ENCODE measurements at regions not wholly inside any gene's neighbourhood (a gene's known extent, or its start where the extent isn't known, plus 50 kb on each side); places are given as distances from the start of the nearest gene placed in this dataset.
"Not testable (repeated sequence)": the region's sequence is repeated elsewhere in the genome, so short reads cannot be mapped to it uniquely, and the experiment has no call there.

DNA sequence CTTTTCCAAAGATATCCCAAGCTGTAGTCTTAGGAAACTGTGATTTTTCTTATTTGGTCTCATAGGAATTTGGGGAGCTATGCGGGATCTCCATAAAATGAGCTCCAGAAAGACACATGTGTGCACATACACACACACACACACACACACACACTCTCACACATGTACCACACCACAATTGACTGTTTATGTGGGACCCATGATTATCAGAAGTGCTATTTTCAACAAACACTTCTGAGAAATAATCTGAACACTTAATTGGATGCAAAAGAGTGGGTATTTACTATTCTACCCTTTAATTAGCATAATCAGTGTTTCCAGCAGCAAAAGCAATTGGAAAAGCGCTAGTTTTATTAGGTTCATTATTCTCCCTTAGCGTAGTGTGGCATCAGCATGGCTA lies 150.4 kb upstream of the ALDH3B2 start:
- peaks cover 18 to 54% (median 31%) of the 10 kb centered on the region in 3 donors for H3K27me3 Mint-ChIP-seq (ENCODE audit: low read depth in 3 of 3)
- intact Hi-C loops (cut with micrococcal nuclease); H3K36me3 Mint-ChIP-seq; H3K79me2 ChIP-seq (ENCODE audit: insufficient read depth, low read length); H3K9ac ChIP-seq (ENCODE audit: insufficient read depth, low read length, poor library complexity, severe bottlenecking); H3K27ac Mint-ChIP-seq; H3K4me3 Mint-ChIP-seq; H3K9me3 Mint-ChIP-seq; H4K20me1 ChIP-seq (ENCODE audit: insufficient read depth, low read length); H3K4me1 ChIP-seq (ENCODE audit: control insufficient read depth in 1 of 2, insufficient read depth in 2 of 2, low read length in 2 of 2); H3K9me3 ChIP-seq (replicated peaks in 1 of 2; ENCODE audit: control insufficient read depth in 1 of 2, insufficient read depth in 1 of 2, low read length in 2 of 2); H3K27ac ChIP-seq (ENCODE audit: low read depth in 1 of 2, low read length in 2 of 2); H3K4me1 Mint-ChIP-seq; H3K27me3 ChIP-seq (ENCODE audit: control insufficient read depth in 2 of 2, insufficient read depth in 2 of 2, low read length in 2 of 2); H3K36me3 ChIP-seq (replicated peaks in 1 of 2; ENCODE audit: control insufficient read depth in 1 of 2, insufficient read depth in 2 of 2, low read length in 2 of 2); H2AFZ ChIP-seq (ENCODE audit: insufficient read depth, low read depth, low read length, poor library complexity, severe bottlenecking); H3K4me3 ChIP-seq (replicated peaks in 1 of 3; ENCODE audit: low read depth in 2 of 3, low read length in 3 of 3); DNase-seq; H3K4me2 ChIP-seq (replicated peaks; ENCODE audit: extremely low read depth, low read length, poor library complexity, severe bottlenecking): not testable (repeated sequence)
- WGBS (ENCODE audit: insufficient coverage): no CpG with 5 or more reads among the region's 3 CpGs

DNA sequence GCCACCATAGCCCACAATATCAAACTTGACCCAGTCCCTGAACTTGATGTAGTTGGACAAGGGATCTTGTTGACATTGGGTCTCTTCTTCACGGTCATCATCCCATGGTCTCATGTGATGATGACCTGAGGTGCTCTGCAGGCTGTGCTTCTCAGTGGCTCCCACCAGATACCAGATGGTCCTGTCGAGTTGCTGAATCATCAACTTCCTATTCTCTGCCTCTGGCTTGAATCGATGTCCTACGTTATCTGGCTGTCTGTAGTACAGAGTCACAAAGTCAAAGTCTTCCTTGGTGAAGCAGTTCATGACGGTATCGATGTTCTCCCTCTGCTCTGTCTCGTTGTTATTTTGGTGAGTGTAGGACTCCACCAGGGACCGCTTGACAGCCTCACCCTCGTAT lies 145.7 kb upstream of the ALDH3B2 start:
- Mint-ChIP-seq H3K9me3 (peaks cover 0 to 7% (median 2%) of the 10 kb centered on the region in 7 donors), H3K27me3 (ENCODE audit: low read depth in 3 of 3) (peaks cover 11 to 27% (median 23%) of the 10 kb centered on the region in 3 donors), H3K4me1 (no peaks in the 10 kb centered on the region), H3K36me3 (no peaks in the 10 kb centered on the region), H3K4me3 (no peak overlapping the region), H3K27ac (no peak overlapping the region)
- H2AFZ ChIP-seq (ENCODE audit: insufficient read depth, low read depth, low read length, poor library complexity, severe bottlenecking): no peak overlapping the region
- no peaks in the 10 kb centered on the region for H4K20me1 ChIP-seq (ENCODE audit: insufficient read depth, low read length)
- no peak overlapping the region for H3K27ac ChIP-seq (ENCODE audit: low read depth in 1 of 2, low read length in 2 of 2)
- WGBS (ENCODE audit: insufficient coverage): 33% methylated on average over 3 of the region's 9 CpGs
- H3K9ac ChIP-seq (ENCODE audit: insufficient read depth, low read length, poor library complexity, severe bottlenecking): no peak overlapping the region
- intact Hi-C loops (cut with micrococcal nuclease): no loop called here
- no peak overlapping the region for H3K4me2 ChIP-seq (replicated peaks; ENCODE audit: extremely low read depth, low read length, poor library complexity, severe bottlenecking)
- no peak for DNase-seq
- no peaks in the 10 kb centered on the region for H3K36me3 ChIP-seq (replicated peaks in 1 of 2; ENCODE audit: control insufficient read depth in 1 of 2, insufficient read depth in 2 of 2, low read length in 2 of 2)
- H3K27me3 ChIP-seq (ENCODE audit: control insufficient read depth in 2 of 2, insufficient read depth in 2 of 2, low read length in 2 of 2): no peaks in the 10 kb centered on the region
- H3K4me3 ChIP-seq (replicated peaks in 1 of 3; ENCODE audit: low read depth in 2 of 3, low read length in 3 of 3): no peak overlapping the region
- no peaks in the 10 kb centered on the region for H3K4me1 ChIP-seq (ENCODE audit: control insufficient read depth in 1 of 2, insufficient read depth in 2 of 2, low read length in 2 of 2)
- no peak for TF ChIP-seq CTCF (IDR thresholded peaks at IDR 0.05)
- no peaks in the 10 kb centered on the region for H3K79me2 ChIP-seq (ENCODE audit: insufficient read depth, low read length)
- no peaks in the 10 kb centered on the region for H3K9me3 ChIP-seq (replicated peaks in 1 of 2; ENCODE audit: control insufficient read depth in 1 of 2, insufficient read depth in 1 of 2, low read length in 2 of 2)

DNA sequence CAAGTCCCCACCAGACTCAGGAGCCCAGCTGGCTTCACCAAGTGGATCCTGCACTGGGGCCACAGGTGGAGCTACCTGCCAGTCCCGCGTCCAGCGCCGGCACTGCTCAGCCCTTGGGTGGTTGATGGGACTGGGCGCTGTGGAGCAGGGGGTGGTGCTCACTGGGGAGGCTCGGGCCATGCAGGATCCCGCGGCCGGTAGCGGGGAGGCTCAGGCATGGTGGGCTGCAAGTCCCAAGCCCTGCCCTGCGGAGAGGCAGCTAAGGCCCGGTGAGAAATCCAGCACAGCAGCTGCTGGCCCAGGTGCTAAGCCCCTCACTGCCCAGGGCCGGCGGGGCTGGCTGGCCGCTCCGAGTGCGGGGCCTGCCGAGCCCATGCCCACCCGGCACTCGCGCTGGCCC lies 143.1 kb upstream of the ALDH3B2 start:
- H3K27ac ChIP-seq (ENCODE audit: low read depth in 1 of 2, low read length in 2 of 2); intact Hi-C loops (cut with micrococcal nuclease); H2AFZ ChIP-seq (ENCODE audit: insufficient read depth, low read depth, low read length, poor library complexity, severe bottlenecking); H3K4me3 Mint-ChIP-seq; H3K36me3 Mint-ChIP-seq; H4K20me1 ChIP-seq (ENCODE audit: insufficient read depth, low read length); H3K27ac Mint-ChIP-seq; DNase-seq; H3K4me3 ChIP-seq (replicated peaks in 1 of 3; ENCODE audit: low read depth in 2 of 3, low read length in 3 of 3); H3K4me2 ChIP-seq (replicated peaks; ENCODE audit: extremely low read depth, low read length, poor library complexity, severe bottlenecking); H3K4me1 Mint-ChIP-seq; H3K27me3 ChIP-seq (ENCODE audit: control insufficient read depth in 2 of 2, insufficient read depth in 2 of 2, low read length in 2 of 2); H3K36me3 ChIP-seq (replicated peaks in 1 of 2; ENCODE audit: control insufficient read depth in 1 of 2, insufficient read depth in 2 of 2, low read length in 2 of 2); H3K79me2 ChIP-seq (ENCODE audit: insufficient read depth, low read length); H3K9ac ChIP-seq (ENCODE audit: insufficient read depth, low read length, poor library complexity, severe bottlenecking); H3K4me1 ChIP-seq (ENCODE audit: control insufficient read depth in 1 of 2, insufficient read depth in 2 of 2, low read length in 2 of 2); H3K9me3 Mint-ChIP-seq; H3K9me3 ChIP-seq (replicated peaks in 1 of 2; ENCODE audit: control insufficient read depth in 1 of 2, insufficient read depth in 1 of 2, low read length in 2 of 2): not testable (repeated sequence)
- 87% methylated on average over 18 of the region's 21 CpGs for WGBS (ENCODE audit: insufficient coverage)
- H3K27me3 Mint-ChIP-seq (ENCODE audit: low read depth in 3 of 3): peaks cover 13 to 17% (median 16%) of the 10 kb centered on the region in 3 donors

DNA sequence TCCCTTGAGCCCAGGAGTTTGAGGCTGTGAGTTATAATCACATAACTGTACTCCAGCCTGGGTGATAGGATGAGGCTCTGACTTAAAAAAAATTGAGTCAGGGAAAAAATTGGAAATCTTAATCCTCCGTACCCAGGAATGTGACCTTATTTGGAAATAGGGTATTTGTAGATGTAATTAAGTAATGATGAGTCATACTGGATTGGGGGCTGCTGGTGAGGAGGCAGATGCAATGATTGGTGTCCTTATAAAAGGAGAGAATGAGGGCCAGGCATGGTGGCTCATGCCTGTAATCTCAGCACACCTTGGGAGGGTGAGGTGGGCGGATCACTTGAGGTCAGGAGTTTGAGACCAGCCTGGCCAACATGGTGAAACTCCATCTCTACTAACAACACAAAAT lies 134.9 kb upstream of the ALDH3B2 start:
- not testable (repeated sequence) for H3K4me3 ChIP-seq (replicated peaks in 1 of 3; ENCODE audit: low read depth in 2 of 3, low read length in 3 of 3); H3K36me3 ChIP-seq (replicated peaks in 1 of 2; ENCODE audit: control insufficient read depth in 1 of 2, insufficient read depth in 2 of 2, low read length in 2 of 2); DNase-seq; H3K9me3 ChIP-seq (replicated peaks in 1 of 2; ENCODE audit: control insufficient read depth in 1 of 2, insufficient read depth in 1 of 2, low read length in 2 of 2); H3K4me3 Mint-ChIP-seq; H3K9me3 Mint-ChIP-seq; H4K20me1 ChIP-seq (ENCODE audit: insufficient read depth, low read length); H3K36me3 Mint-ChIP-seq; H3K79me2 ChIP-seq (ENCODE audit: insufficient read depth, low read length); H3K27ac Mint-ChIP-seq; H3K27me3 ChIP-seq (ENCODE audit: control insufficient read depth in 2 of 2, insufficient read depth in 2 of 2, low read length in 2 of 2); H3K27ac ChIP-seq (ENCODE audit: low read depth in 1 of 2, low read length in 2 of 2); H3K4me2 ChIP-seq (replicated peaks; ENCODE audit: extremely low read depth, low read length, poor library complexity, severe bottlenecking); H3K9ac ChIP-seq (ENCODE audit: insufficient read depth, low read length, poor library complexity, severe bottlenecking); H2AFZ ChIP-seq (ENCODE audit: insufficient read depth, low read depth, low read length, poor library complexity, severe bottlenecking)
- WGBS (ENCODE audit: insufficient coverage): 100% methylated on average over 1 of the region's 2 CpGs
- intact Hi-C loops (cut with micrococcal nuclease): loop anchor here in 1 of 2 donors (5.0 kb wide), 1 partner anchor 177 kb away; no protein-coding TSS in a partner anchor
- peaks cover 28 to 40% (median 38%) of the 10 kb centered on the region in 3 donors for H3K27me3 Mint-ChIP-seq (ENCODE audit: low read depth in 3 of 3)
- H3K4me1 ChIP-seq (ENCODE audit: control insufficient read depth in 1 of 2, insufficient read depth in 2 of 2, low read length in 2 of 2): peaks cover 10 to 14% of the 10 kb centered on the region in 2 donors
- H3K4me1 Mint-ChIP-seq: peaks cover 12% of the 10 kb centered on the region

Data from CD14-positive monocyte (primary cell).